RKO (cell line): ENCODE measurements at regions not wholly inside any gene's neighbourhood (a gene's known extent, or its start where the extent isn't known, plus 50 kb on each side); places are given as distances from the start of the nearest gene placed in this dataset.

ENCODE experiments used
- DNase-seq: peaks from one replicate; pipeline ENCODE4 v3.0.0-alpha.2; 2016; ENCODE audit warnings: low spot score

GRCh38 chr17:13084420-13084819 is 66.6 kb upstream of the ELAC2 start:
- no peak for DNase-seq

GRCh38 chr17:13078591-13079385 is 61.0 kb upstream of the ELAC2 start:
- no peak for DNase-seq

GRCh38 chr17:13076905-13077304 is 59.1 kb upstream of the ELAC2 start:
- no peak for DNase-seq

GRCh38 chr17:13074026-13074425 is 56.2 kb upstream of the ELAC2 start:
- DNase-seq = peak; percentile 31

- no peak for DNase-seq
Observed at GRCh38 chr17:13073018-13073417, 55.2 kb upstream of the ELAC2 start.

GRCh38 chr17:13070732-13071131 is 52.9 kb upstream of the ELAC2 start:
- DNase-seq = no peak

- no peak for DNase-seq
Observed at GRCh38 chr17:13067629-13068303, 49.9 kb upstream of the ELAC2 start.
